ENCODE measurements at regions not wholly inside any gene's neighbourhood (a gene's known extent, or its start where the extent isn't known, plus 50 kb on each side); places are given as distances from the start of the nearest gene placed in this dataset.

DNA sequence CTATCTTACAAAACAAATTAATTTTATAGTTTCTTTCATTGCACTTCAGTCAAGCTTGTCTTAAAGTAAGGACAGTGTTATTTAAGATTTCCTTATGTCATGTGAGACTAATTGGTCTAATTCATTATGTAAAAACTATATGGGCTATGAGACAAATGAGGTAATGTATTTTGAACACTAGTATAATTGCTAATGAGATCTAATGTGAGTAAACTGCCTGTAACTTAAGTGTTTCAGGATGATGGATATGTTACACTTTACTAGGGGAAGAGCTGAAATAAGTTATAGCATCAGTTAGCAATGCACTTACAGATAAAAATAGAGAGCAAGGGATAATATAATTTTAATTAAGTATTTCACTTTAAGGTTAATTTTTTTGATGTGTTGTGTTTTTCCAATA lies 386.3 kb upstream of the MAP3K7 start:
- DNase-seq (ENCODE audit: insufficient read length) (no peak), FAIRE-seq (no peak)
- TF ChIP-seq POLR2AphosphoS5 (IDR thresholded peaks at IDR 0.05; ENCODE audit: low read depth, low read length) = no peak
- TF ChIP-seq TAF1 (IDR thresholded peaks at IDR 0.05; ENCODE audit: borderline replicate concordance, low read depth, low read length) = no peak
- no peak for TF ChIP-seq POLR2A (IDR thresholded peaks at IDR 0.05; ENCODE audit: low read depth, low read length)

DNA sequence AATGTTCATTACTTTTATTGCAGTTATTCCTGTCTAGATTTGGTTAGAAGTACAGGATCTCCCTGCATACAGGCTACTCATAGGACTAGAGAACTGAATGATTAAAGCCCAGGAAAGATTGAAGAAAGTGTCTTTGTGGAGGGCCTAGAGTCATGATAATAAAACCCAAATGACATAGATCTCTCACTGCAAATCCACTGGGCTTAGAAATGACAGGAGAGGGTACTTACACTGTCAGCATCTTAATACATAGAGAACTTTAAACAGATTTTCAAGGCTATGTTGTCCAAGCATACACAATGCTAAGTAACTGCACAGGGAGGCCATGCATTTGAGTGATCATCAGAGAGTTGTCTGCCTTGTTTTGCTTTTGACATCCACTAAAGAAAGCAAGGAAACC lies 383.8 kb upstream of the MAP3K7 start:
- FAIRE-seq = no peak
- TF ChIP-seq TAF1 (IDR thresholded peaks at IDR 0.05; ENCODE audit: borderline replicate concordance, low read depth, low read length) = no peak
- TF ChIP-seq POLR2A (IDR thresholded peaks at IDR 0.05; ENCODE audit: low read depth, low read length) = no peak
- TF ChIP-seq POLR2AphosphoS5 (IDR thresholded peaks at IDR 0.05; ENCODE audit: low read depth, low read length) = no peak
- no peak for DNase-seq (ENCODE audit: insufficient read length)

DNA sequence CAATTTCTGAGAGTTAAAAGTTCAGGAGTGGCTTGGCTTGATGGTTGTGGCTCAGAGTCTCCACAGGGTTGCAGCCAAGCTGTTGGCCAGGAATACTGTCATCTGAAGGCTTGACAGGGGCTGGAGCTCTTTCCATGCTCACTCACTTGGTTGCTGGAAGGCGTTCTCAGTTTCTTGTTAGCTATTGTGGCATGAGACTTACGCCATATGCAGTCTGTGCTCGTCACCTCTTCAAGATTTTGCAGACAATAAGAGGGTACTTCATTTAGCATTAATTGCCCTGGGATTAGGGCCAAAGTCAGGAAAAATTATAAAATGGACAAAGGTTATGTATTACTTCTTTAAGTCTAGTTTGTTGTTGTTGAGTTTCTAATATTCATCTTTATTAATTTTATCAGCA lies 380.6 kb upstream of the MAP3K7 start:
- TF ChIP-seq POLR2A (IDR thresholded peaks at IDR 0.05; ENCODE audit: low read depth, low read length) (no peak), POLR2AphosphoS5 (IDR thresholded peaks at IDR 0.05; ENCODE audit: low read depth, low read length) (no peak), TAF1 (IDR thresholded peaks at IDR 0.05; ENCODE audit: borderline replicate concordance, low read depth, low read length) (no peak)
- FAIRE-seq (no peak), DNase-seq (ENCODE audit: insufficient read length) (no peak)

DNA sequence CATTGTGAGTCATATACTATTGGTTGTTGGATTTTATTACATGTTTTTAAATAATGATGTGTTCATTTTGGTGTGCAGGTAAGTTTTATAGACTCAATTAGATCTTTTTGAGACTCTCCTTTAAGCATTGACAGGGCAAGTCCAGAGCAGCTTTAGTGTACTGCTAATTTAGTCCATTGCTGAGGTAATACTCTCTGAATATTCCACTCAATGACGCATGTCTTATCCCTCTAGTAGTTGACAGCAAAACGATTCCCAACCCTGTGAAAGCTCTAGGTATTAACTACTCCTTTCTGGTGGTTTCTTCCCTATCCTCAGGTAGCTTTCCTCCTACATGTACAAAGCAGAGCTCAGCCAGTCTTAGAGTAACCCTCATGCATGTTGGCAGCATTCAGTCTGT lies 373.5 kb upstream of the MAP3K7 start:
- TF ChIP-seq POLR2AphosphoS5 (IDR thresholded peaks at IDR 0.05; ENCODE audit: low read depth, low read length) = no peak
- no peak for TF ChIP-seq TAF1 (IDR thresholded peaks at IDR 0.05; ENCODE audit: borderline replicate concordance, low read depth, low read length)
- no peak for TF ChIP-seq POLR2A (IDR thresholded peaks at IDR 0.05; ENCODE audit: low read depth, low read length)
- no peak for FAIRE-seq

DNA sequence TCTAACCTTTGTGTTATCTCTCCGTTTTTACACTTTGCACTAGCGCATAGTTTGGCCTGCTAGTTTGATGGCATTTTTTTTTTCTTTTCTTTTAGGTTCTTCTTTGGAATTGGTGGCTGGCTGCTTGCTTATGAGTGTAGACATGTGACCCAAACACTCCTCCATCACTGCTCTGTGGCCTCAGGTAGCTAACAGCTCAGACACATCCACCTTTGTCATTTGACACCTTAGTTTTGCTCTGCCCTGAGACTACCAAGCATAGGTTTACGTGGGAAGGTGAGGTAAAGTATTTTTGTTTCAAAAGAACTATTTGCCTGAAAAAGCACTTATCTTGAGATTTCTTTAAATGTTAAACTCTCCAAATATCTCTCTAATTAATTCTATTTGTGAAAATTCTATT lies 368.4 kb upstream of the MAP3K7 start:
- DNase-seq (ENCODE audit: insufficient read length) (no peak), FAIRE-seq (no peak)
- TF ChIP-seq TAF1 (IDR thresholded peaks at IDR 0.05; ENCODE audit: borderline replicate concordance, low read depth, low read length) (no peak), POLR2AphosphoS5 (IDR thresholded peaks at IDR 0.05; ENCODE audit: low read depth, low read length) (no peak), POLR2A (IDR thresholded peaks at IDR 0.05; ENCODE audit: low read depth, low read length) (no peak)

More for the DNA sequence above, 373.5 kb upstream of the MAP3K7 start:
- DNase-seq (ENCODE audit: insufficient read length) = no peak

DNA sequence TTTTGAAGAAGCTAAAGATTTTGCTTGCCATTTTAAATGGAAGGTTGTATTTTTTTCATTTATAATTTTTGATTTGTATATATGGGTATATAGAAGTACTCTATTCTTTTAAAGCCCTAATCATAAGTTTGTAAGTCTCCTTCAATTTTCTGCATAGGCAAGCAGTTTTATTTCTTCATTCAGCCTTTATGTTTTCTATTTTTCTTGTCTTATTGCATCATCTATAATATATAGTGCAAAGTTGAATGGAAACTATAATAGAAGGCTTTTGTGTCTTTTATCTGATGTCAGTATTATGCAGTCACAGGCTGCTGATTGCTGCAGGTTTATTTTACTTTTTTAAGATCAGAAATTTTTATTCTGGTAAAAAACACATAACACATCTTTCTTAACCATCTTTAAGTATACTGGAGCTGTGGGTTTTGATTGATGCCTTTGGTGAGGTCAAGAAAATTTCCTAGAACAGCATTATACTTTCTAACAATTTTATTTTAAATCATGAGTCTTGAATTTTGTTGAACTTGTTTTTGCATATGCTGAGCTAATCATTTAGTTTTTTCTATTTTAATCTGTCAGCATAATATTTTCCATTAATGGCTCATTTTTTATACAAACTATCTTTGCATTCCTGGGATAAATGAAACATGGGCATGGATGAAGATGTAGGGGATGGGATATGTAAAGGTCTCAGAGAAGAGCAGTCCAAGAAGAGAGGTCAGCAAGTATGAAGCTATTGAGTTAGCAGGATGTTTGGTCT lies 366.7 kb upstream of the MAP3K7 start:
- DNase-seq (ENCODE audit: insufficient read length) (no peak), FAIRE-seq (no peak)
- TF ChIP-seq POLR2A (IDR thresholded peaks at IDR 0.05; ENCODE audit: low read depth, low read length) (no peak), POLR2AphosphoS5 (IDR thresholded peaks at IDR 0.05; ENCODE audit: low read depth, low read length) (no peak), TAF1 (IDR thresholded peaks at IDR 0.05; ENCODE audit: borderline replicate concordance, low read depth, low read length) (no peak)

DNA sequence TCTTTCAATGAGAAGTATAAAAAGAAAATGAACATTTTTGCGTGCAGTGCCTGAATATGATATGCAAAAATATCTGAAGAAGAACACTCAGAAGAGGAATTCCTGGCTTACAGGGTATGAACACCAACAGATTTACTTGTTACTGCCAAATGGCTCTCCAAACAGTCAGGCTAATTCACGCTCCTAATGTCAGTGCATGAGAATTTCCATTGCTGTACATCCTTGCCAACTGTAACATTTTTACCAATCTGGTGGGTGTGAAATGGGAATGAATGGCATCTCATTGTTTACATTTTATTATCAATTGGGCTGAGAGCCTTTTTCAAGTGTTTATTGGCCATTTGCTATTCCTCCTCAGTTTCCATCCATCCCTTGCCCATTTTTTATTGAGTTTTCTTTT lies 365.3 kb upstream of the MAP3K7 start:
- no peak for FAIRE-seq
- DNase-seq (ENCODE audit: insufficient read length) = no peak
- TF ChIP-seq TAF1 (IDR thresholded peaks at IDR 0.05; ENCODE audit: borderline replicate concordance, low read depth, low read length) (no peak), POLR2A (IDR thresholded peaks at IDR 0.05; ENCODE audit: low read depth, low read length) (no peak)

DNA sequence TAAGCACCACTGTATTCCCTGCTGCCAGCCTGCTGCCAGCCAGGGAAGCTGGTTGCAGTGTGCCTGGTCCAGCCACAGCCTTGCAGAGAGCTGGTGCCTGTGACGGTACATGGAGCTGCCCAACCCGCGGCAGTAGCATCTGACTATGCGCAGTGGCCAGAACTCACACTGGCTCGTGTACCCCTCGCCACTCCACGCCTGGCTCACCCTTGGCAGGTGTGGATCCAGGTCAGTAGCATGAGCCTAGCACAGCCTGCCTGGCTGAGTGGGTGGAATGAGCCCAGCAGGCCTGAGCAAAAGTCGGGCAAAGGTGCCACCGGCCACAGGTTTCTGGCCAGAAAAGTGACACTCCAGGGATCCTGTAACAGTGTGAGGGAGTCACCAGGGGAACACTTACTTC lies 361.7 kb upstream of the MAP3K7 start:
- TF ChIP-seq POLR2AphosphoS5 (IDR thresholded peaks at IDR 0.05; ENCODE audit: low read depth, low read length) (no peak), TAF1 (IDR thresholded peaks at IDR 0.05; ENCODE audit: borderline replicate concordance, low read depth, low read length) (no peak), POLR2A (IDR thresholded peaks at IDR 0.05; ENCODE audit: low read depth, low read length) (no peak)
- DNase-seq (ENCODE audit: insufficient read length) (no peak), FAIRE-seq (no peak)

DNA sequence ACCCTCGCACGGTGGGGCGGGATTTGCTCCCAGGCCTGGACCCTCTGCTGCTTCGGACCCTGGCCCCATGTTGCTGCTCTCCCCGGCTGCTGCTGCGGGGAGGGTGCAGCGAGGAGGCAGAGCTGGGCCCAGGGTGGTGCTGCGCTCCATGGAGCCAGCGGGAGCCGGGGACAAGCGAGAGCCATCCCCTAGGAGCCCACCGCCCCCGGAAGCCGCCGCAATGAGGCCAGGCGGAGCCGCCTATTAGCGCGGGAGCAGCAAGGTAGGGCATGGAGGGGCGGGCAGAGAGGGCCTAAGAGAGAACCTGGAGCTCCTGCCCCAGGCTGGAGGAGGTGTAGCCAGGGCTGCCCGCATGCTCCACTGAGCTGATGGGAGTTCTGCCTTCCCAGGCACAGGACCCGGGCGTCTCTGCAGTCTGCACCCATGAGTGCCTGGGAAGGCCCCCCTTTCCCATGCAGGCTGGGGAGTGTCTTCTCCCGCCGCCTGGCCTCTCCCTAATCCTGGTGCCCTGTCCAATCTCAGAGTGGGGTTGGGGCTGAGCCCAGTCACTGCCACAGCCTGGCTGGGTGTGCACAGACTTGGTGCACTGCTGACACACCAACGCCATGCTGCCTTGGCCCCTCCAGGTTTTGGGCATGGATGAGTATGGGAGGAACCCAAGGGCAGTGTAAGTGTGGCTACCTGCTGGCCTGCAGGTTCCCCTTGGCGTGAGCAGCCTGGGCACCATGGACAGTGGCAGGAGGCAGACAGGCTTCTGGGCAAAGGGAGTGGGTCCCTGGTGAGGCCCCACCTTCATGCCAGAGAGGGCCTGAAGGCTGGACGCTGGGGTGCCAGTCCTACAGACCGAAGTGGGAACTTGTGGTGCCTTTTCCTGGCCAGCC lies 360.6 kb upstream of the MAP3K7 start:
- TF ChIP-seq POLR2A (IDR thresholded peaks at IDR 0.05; ENCODE audit: low read depth, low read length) = no peak
- TF ChIP-seq POLR2AphosphoS5 (IDR thresholded peaks at IDR 0.05; ENCODE audit: low read depth, low read length) = no peak
- no peak for TF ChIP-seq TAF1 (IDR thresholded peaks at IDR 0.05; ENCODE audit: borderline replicate concordance, low read depth, low read length)
- DNase-seq (ENCODE audit: insufficient read length) = no peak
- no peak for FAIRE-seq

DNA sequence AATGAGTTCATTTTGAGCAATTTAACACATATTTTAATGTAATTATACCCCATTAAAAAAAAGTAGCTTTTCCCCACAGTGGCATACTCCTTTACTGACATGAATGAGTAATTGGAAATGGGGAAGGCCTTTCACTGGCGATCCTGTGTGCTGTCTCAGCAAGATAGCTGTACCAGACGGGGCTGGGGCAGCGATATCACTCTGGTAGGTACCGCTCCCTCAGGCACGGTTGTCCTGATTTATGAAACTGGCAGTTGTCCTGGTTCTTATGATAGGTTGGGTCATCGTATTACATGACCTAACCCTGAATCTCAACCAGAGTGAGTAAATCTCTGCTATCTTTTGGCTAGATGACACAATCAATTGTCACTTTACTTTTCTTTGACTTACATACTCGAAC lies 355.0 kb upstream of the MAP3K7 start:
- FAIRE-seq (no peak), DNase-seq (ENCODE audit: insufficient read length) (no peak)
- TF ChIP-seq POLR2A (IDR thresholded peaks at IDR 0.05; ENCODE audit: low read depth, low read length) = no peak
- no peak for TF ChIP-seq TAF1 (IDR thresholded peaks at IDR 0.05; ENCODE audit: borderline replicate concordance, low read depth, low read length)
- TF ChIP-seq POLR2AphosphoS5 (IDR thresholded peaks at IDR 0.05; ENCODE audit: low read depth, low read length) = no peak

DNA sequence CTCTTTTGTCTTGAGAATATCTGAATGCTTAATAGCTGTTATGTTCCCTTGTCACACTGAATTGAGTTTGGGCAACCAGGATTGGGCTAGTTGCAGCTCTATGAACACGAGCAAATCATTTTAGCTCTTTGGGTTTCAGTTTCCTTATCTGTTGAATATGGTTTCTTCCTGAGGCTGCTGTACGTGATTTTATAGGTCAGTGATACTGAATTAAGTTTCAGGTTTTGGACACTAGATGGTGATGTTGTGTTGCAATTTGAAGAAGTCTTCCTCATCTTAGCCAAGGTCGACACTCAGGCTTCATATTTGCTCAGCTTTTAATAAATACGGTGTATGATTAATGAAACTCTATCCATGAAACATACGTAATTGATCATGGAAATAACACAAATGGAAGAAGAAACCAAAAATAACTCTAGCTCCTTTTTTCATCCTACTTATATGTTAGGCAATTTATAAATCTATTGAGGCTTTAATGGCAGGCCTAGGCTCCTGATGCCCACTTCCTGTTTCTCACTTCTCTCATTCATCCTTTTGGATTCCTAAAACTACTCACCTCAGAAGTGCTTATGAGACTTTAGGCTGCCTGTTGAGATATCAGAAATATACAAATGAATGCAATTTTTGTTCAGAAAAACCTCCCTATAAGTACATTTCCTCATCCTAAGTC lies 354.1 kb upstream of the MAP3K7 start:
- TF ChIP-seq POLR2AphosphoS5 (IDR thresholded peaks at IDR 0.05; ENCODE audit: low read depth, low read length) (no peak), POLR2A (IDR thresholded peaks at IDR 0.05; ENCODE audit: low read depth, low read length) (no peak), TAF1 (IDR thresholded peaks at IDR 0.05; ENCODE audit: borderline replicate concordance, low read depth, low read length) (no peak)
- peak; percentile 94 for FAIRE-seq
- no peak for DNase-seq (ENCODE audit: insufficient read length)
